Effector memory CD4-positive, alpha-beta T cell (primary cell): ENCODE measurements at regions not wholly inside any gene's neighbourhood (a gene's known extent, or its start where the extent isn't known, plus 50 kb on each side); places are given as distances from the start of the nearest gene placed in this dataset.
"Not testable (repeated sequence)": the region's sequence is repeated elsewhere in the genome, so short reads cannot be mapped to it uniquely, and the experiment has no call there.

Experiments used
- DNase-seq, 3 donors: peaks; one replicate each; pipeline ENCODE4 v3.0.0-alpha.2; 2020
- H3K27ac ChIP-seq: 2 replicates; pipeline ENCODE4 v1.7.0; 2013; ENCODE audit warnings: mild to moderate bottlenecking, low read length, moderate library complexity; ENCODE audit not compliant: insufficient read depth, poor library complexity, severe bottlenecking
- H3K27me3 ChIP-seq: replicated peaks from 2 replicates; pipeline ENCODE4 v1.7.0; 2013; ENCODE audit warnings: mild to moderate bottlenecking, low read length; ENCODE audit not compliant: insufficient read depth, control insufficient read depth, poor library complexity, severe bottlenecking
- H3K36me3 ChIP-seq: 2 replicates; pipeline ENCODE4 v1.7.0; 2013; ENCODE audit warnings: mild to moderate bottlenecking, low read length, moderate library complexity; ENCODE audit not compliant: control insufficient read depth, insufficient read depth
- H3K4me1 ChIP-seq: 2 replicates; pipeline ENCODE4 v1.7.0; 2013; ENCODE audit warnings: low read length, mild to moderate bottlenecking; ENCODE audit not compliant: control insufficient read depth, insufficient read depth, poor library complexity, severe bottlenecking
- H3K4me3 ChIP-seq: 2 replicates; pipeline ENCODE4 v1.7.0; 2013; ENCODE audit warnings: low read length, low read depth, mild to moderate bottlenecking; ENCODE audit not compliant: insufficient read depth, poor library complexity, severe bottlenecking
- H3K9me3 ChIP-seq: 2 replicates; pipeline ENCODE4 v1.7.0; 2013; ENCODE audit warnings: mild to moderate bottlenecking, low read length, moderate library complexity; ENCODE audit not compliant: control insufficient read depth

DNA sequence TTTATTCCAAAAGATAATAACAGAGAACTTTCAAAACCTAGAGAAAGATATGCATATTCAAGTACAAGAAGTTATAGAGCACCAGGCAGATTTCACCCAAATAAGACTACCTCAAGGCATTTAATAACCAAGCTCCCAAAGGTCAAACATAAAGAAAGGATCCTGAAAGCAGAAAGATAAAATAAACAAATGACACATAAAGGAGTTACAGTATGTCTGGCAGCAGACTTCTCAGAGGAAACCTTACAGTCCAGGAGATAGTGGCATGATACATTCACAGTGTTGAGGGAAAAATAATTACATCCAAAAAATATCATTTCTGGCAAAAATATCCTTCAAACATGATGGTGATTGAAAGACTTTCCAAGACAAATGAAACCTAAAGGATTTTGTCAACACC lies 185.8 kb upstream of the POU1F1 start:
- DNase-seq = no peak
- Histone ChIP-seq H3K4me3 (no peak overlapping the region), H3K27ac (no peak overlapping the region), H3K4me1 (no peaks in the 10 kb centered on the region), H3K9me3 (no peaks in the 10 kb centered on the region), H3K27me3 (no peaks in the 10 kb centered on the region), H3K36me3 (no peaks in the 10 kb centered on the region)

DNA sequence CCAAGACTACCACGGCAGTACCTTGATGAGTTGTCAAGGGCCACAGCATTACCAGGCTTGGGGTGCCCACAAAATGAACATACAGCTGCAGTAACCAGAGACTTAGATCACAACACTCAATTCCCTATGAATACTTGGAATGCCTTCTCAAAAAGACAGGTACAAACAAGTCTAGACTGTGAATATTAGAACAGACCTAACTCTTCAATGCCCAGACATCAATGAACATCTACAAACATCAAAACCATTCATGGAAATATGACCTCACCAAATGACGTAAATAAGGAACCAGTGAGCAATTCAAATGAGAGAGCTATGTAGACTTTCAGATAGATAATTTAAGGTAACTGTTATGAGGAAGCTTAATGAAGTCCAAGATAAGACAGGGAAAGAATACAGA lies 185.1 kb upstream of the POU1F1 start:
- no peak overlapping the region for H3K4me3 ChIP-seq
- no peak overlapping the region for H3K27ac ChIP-seq
- H3K36me3 ChIP-seq = no peaks in the 10 kb centered on the region
- no peaks in the 10 kb centered on the region for H3K27me3 ChIP-seq
- no peak for DNase-seq
- H3K9me3 ChIP-seq = no peaks in the 10 kb centered on the region
- no peaks in the 10 kb centered on the region for H3K4me1 ChIP-seq

- DNase-seq = no peak
- Histone ChIP-seq H3K27me3 (no peaks in the 10 kb centered on the region), H3K4me1 (no peaks in the 10 kb centered on the region), H3K9me3 (no peaks in the 10 kb centered on the region), H3K4me3 (no peak overlapping the region), H3K27ac (no peak overlapping the region), H3K36me3 (no peaks in the 10 kb centered on the region)
Observed at GRCh38 chr3:87461036-87461435, 184.7 kb upstream of the POU1F1 start.

- no peak for DNase-seq
- Histone ChIP-seq H3K36me3 (no peaks in the 10 kb centered on the region), H3K4me1 (no peaks in the 10 kb centered on the region), H3K4me3 (no peak overlapping the region), H3K27me3 (no peaks in the 10 kb centered on the region), H3K9me3 (no peaks in the 10 kb centered on the region), H3K27ac (no peak overlapping the region)
Observed at GRCh38 chr3:87448558-87448957, 172.2 kb upstream of the POU1F1 start.

DNA sequence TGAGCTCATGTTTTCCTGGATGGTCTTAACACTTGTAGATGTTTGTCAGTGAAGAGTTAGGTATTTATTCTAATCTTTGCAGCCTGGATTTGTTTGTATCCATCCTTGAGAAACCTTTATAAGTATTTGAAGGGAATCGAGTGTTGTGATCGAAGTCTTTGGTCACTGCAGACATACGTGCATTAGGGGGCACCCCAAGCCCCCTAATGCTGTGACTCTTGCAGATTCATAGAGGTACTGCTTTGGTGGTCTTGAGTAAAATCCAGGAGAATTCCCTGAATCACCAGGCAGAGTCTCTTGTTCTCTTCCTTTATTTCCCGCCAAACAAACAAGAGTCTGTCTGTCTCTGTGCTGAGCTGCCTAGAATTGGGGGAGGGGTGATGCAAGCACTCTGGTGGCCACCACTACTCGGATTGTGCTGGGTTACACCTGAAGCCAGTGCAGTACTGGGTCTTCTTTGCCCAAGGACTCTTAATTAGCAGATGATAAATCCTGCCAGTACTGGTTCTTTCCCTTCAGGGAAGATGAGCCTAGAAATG lies 170.5 kb upstream of the POU1F1 start:
- no peak for DNase-seq
- no peaks in the 10 kb centered on the region for H3K27me3 ChIP-seq
- H3K36me3 ChIP-seq = no peaks in the 10 kb centered on the region
- H3K9me3 ChIP-seq = no peaks in the 10 kb centered on the region
- no peak overlapping the region for H3K27ac ChIP-seq
- no peak overlapping the region for H3K4me3 ChIP-seq
- H3K4me1 ChIP-seq = no peaks in the 10 kb centered on the region

GRCh38 chr3:87442470-87442869 lies 166.1 kb upstream of the POU1F1 start:
- Histone ChIP-seq H3K4me3 (no peak overlapping the region), H3K4me1 (no peaks in the 10 kb centered on the region), H3K27ac (no peak overlapping the region), H3K9me3 (no peaks in the 10 kb centered on the region), H3K36me3 (no peaks in the 10 kb centered on the region), H3K27me3 (no peaks in the 10 kb centered on the region)
- no peak for DNase-seq

- DNase-seq = no peak
- H3K36me3 ChIP-seq = no peaks in the 10 kb centered on the region
Observed at GRCh38 chr3:87437765-87438164, 161.4 kb upstream of the POU1F1 start.

DNA sequence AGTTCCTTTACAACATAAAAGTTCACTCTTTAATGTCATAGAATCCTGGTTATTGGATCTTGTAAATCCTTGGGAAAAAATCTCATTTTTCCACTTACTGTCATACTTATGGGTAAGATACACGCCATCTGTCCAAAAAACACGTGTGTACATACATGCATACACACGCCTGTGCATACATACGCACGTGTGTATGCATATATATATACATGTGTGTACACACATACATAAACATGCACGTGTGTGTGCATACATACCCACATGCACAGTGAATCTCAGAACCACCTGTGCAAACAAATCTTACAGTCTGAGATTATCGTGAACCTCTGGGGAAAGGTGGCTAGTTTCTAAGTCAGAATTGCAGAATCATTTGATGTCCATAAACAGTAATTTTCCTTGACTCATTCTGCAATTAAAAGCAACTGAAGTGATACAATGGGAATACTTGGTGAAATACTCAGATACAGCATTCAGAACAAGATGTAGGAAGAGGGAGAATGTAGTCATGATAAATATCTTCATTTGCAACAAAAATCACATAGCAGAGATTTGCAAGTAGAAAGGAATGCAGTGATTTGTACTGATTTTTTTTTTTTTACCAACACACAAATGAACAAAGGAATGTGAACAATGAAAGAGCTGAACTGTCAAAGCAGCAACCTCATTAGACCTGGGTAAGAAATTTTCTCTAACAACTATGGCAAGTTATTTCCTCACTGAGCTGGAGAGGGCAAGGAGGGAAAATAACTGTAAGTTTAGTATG lies 160.6 kb upstream of the POU1F1 start:
- no peak for DNase-seq
- no peaks in the 10 kb centered on the region for H3K27me3 ChIP-seq

More at GRCh38 chr3:87437765-87438164, 161.4 kb upstream of the POU1F1 start:
- Histone ChIP-seq H3K27ac (no peak overlapping the region), H3K4me1 (no peaks in the 10 kb centered on the region), H3K4me3 (no peak overlapping the region), H3K9me3 (no peaks in the 10 kb centered on the region), H3K27me3 (no peaks in the 10 kb centered on the region)

DNA sequence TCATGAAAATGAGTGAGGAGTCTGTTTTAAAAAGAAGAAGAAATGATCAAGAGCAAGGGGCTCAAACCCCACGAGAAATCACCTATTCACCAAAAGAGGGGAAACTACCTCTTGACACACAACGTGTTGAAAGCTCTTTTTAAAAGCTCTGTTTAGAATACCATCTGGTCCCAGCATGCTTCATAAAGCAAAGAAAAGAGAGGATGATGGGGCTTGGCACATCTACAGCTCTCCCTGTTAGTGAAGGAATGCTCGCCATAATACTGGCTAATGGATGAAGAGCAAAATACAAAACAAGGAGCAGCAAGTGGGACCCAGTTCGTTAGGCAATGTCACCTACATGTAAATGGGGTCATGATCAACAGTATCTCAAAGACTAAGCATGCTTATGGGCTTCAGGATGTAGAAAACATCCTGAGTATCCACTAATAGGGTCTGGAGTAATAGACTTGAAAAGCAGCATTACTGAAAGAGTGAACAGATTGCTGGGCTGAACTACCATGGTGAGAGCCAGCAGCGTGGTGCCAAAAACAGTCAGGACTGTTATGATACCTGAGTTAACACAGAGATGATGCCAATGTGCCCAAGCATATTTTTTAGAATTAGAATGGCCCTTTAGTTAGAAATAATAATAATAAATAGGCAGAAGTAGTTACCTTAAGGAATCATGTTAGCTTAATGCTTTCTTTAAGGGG lies 159.7 kb upstream of the POU1F1 start:
- no peaks in the 10 kb centered on the region for H3K4me1 ChIP-seq
- no peaks in the 10 kb centered on the region for H3K36me3 ChIP-seq
- H3K4me3 ChIP-seq = no peak overlapping the region
- no peaks in the 10 kb centered on the region for H3K9me3 ChIP-seq
- no peaks in the 10 kb centered on the region for H3K27me3 ChIP-seq
- DNase-seq = no peak
- H3K27ac ChIP-seq = no peak overlapping the region

More for the DNA sequence above, 160.6 kb upstream of the POU1F1 start:
- H3K27ac ChIP-seq = no peak overlapping the region
- H3K9me3 ChIP-seq = no peaks in the 10 kb centered on the region
- no peaks in the 10 kb centered on the region for H3K4me1 ChIP-seq
- no peaks in the 10 kb centered on the region for H3K36me3 ChIP-seq
- H3K4me3 ChIP-seq = no peak overlapping the region

- not testable (repeated sequence) for H3K4me1 ChIP-seq, H3K27ac ChIP-seq, H3K36me3 ChIP-seq, H3K4me3 ChIP-seq, H3K27me3 ChIP-seq, DNase-seq, H3K9me3 ChIP-seq
Observed at GRCh38 chr3:87433445-87433844, 157.1 kb upstream of the POU1F1 start.
